Testis (tissue), 2 donors: ENCODE measurements at regions not wholly inside any gene's neighbourhood (a gene's known extent, or its start where the extent isn't known, plus 50 kb on each side); places are given as distances from the start of the nearest gene placed in this dataset.

Experiments
- POLR2A ChIP-seq: fragments of 450-650 bp; IDR thresholded peaks from one replicate; pipeline ENCODE4 v1.6.1; 2017; ENCODE audit warnings: antibody characterized with exemption, mild to moderate bottlenecking, moderate library complexity
- TF ChIP-seq, protein P1 (sequence below), 3 experiments: fragments of 450-650 bp in 2 of 3; fragments of 200-600 bp in 1 of 3; sonication (generic) in 1 of 3; IDR thresholded peaks; one replicate each; pipeline ENCODE4 v1.5.1; 2016 to 2019; ENCODE audit warnings: antibody characterized with exemption in 3 of 3, mild to moderate bottlenecking in 2 of 3, moderate library complexity in 1 of 3

DNA sequence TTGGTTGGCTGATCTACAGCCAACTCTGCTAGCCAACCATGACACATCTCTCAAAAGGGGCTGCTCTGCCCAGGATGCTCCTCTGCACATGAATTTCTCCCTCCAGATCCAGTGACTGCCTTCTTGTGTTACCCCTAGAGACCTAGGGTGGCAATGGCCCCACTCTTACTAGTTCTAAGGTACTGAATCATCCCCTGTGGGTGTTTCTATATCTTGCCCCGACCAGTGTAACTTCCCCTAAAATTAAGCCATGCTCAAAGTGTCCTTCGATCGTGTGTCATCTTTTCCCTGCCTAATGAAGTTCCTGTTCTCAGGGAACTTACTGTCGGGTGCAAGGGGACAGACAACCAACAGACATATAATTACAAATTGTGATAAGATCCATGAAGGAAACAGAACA lies 113.3 kb downstream of the FAM76B start:
- TF ChIP-seq, protein P1, sequence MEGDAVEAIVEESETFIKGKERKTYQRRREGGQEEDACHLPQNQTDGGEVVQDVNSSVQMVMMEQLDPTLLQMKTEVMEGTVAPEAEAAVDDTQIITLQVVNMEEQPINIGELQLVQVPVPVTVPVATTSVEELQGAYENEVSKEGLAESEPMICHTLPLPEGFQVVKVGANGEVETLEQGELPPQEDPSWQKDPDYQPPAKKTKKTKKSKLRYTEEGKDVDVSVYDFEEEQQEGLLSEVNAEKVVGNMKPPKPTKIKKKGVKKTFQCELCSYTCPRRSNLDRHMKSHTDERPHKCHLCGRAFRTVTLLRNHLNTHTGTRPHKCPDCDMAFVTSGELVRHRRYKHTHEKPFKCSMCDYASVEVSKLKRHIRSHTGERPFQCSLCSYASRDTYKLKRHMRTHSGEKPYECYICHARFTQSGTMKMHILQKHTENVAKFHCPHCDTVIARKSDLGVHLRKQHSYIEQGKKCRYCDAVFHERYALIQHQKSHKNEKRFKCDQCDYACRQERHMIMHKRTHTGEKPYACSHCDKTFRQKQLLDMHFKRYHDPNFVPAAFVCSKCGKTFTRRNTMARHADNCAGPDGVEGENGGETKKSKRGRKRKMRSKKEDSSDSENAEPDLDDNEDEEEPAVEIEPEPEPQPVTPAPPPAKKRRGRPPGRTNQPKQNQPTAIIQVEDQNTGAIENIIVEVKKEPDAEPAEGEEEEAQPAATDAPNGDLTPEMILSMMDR (IDR thresholded peaks at IDR 0.05): no peak
- TF ChIP-seq POLR2A: no peak
